ENCODE measurements at regions not wholly inside any gene's neighbourhood (a gene's known extent, or its start where the extent isn't known, plus 50 kb on each side); places are given as distances from the start of the nearest gene placed in this dataset.
A peak's percentile ranks its signal among the peaks of the same experiment; 100 is the strongest.

DNA sequence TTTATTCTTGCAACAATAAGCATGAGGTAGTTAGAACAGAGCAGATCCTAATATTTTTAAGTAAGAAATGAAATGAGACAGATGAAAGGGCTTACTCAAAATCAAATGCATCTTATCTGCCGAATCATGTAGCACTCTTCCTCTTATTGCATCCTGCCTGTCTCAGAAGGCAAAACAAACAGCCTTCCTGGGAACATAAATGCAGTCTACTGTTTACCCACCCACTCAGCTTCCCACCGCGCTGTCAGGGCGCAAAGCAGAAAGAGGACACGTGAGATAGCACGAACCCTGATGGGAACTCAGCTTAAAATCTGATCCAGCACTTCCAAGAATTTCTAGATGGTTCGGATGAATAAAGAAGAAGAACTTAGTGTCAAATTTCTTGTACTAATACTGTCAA, 114.4 kb upstream of the CDK1 start (continued):
- TF ChIP-seq, protein P1, sequence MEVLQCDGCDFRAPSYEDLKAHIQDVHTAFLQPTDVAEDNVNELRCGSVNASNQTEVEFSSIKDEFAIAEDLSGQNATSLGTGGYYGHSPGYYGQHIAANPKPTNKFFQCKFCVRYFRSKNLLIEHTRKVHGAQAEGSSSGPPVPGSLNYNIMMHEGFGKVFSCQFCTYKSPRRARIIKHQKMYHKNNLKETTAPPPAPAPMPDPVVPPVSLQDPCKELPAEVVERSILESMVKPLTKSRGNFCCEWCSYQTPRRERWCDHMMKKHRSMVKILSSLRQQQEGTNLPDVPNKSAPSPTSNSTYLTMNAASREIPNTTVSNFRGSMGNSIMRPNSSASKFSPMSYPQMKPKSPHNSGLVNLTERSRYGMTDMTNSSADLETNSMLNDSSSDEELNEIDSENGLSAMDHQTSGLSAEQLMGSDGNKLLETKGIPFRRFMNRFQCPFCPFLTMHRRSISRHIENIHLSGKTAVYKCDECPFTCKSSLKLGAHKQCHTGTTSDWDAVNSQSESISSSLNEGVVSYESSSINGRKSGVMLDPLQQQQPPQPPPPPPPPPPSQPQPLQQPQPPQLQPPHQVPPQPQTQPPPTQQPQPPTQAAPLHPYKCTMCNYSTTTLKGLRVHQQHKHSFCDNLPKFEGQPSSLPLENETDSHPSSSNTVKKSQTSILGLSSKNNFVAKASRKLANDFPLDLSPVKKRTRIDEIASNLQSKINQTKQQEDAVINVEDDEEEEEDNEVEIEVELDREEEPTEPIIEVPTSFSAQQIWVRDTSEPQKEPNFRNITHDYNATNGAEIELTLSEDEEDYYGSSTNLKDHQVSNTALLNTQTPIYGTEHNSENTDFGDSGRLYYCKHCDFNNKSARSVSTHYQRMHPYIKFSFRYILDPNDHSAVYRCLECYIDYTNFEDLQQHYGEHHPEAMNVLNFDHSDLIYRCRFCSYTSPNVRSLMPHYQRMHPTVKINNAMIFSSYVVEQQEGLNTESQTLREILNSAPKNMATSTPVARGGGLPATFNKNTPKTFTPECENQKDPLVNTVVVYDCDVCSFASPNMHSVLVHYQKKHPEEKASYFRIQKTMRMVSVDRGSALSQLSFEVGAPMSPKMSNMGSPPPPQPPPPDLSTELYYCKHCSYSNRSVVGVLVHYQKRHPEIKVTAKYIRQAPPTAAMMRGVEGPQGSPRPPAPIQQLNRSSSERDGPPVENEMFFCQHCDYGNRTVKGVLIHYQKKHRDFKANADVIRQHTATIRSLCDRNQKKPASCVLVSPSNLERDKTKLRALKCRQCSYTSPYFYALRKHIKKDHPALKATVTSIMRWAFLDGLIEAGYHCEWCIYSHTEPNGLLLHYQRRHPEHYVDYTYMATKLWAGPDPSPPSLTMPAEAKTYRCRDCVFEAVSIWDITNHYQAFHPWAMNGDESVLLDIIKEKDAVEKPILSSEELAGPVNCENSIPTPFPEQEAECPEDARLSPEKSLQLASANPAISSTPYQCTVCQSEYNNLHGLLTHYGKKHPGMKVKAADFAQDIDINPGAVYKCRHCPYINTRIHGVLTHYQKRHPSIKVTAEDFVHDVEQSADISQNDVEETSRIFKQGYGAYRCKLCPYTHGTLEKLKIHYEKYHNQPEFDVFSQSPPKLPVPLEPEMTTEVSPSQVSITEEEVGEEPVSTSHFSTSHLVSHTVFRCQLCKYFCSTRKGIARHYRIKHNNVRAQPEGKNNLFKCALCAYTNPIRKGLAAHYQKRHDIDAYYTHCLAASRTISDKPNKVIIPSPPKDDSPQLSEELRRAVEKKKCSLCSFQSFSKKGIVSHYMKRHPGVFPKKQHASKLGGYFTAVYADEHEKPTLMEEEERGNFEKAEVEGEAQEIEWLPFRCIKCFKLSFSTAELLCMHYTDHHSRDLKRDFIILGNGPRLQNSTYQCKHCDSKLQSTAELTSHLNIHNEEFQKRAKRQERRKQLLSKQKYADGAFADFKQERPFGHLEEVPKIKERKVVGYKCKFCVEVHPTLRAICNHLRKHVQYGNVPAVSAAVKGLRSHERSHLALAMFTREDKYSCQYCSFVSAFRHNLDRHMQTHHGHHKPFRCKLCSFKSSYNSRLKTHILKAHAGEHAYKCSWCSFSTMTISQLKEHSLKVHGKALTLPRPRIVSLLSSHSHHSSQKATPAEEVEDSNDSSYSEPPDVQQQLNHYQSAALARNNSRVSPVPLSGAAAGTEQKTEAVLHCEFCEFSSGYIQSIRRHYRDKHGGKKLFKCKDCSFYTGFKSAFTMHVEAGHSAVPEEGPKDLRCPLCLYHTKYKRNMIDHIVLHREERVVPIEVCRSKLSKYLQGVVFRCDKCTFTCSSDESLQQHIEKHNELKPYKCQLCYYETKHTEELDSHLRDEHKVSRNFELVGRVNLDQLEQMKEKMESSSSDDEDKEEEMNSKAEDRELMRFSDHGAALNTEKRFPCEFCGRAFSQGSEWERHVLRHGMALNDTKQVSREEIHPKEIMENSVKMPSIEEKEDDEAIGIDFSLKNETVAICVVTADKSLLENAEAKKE (CRISPR knock-in tag; IDR thresholded peaks at IDR 0.05) = no peak
- TF ChIP-seq STAT1 (IDR thresholded peaks at IDR 0.05; ENCODE audit: unreplicated experiment) = no peak
- TF ChIP-seq EZH2phosphoT487 (IDR thresholded peaks at IDR 0.05; ENCODE audit: unreplicated experiment) = no peak
- TF ChIP-seq ZNF114 (CRISPR knock-in tag; IDR thresholded peaks at IDR 0.05) = no peak
- no peak for TF ChIP-seq CREB1 (CRISPR knock-in tag; IDR thresholded peaks at IDR 0.05; ENCODE audit: low read depth)
- no peak for TF ChIP-seq JUNB (IDR thresholded peaks at IDR 0.05; ENCODE audit: unreplicated experiment)
- TF ChIP-seq, protein P2, sequence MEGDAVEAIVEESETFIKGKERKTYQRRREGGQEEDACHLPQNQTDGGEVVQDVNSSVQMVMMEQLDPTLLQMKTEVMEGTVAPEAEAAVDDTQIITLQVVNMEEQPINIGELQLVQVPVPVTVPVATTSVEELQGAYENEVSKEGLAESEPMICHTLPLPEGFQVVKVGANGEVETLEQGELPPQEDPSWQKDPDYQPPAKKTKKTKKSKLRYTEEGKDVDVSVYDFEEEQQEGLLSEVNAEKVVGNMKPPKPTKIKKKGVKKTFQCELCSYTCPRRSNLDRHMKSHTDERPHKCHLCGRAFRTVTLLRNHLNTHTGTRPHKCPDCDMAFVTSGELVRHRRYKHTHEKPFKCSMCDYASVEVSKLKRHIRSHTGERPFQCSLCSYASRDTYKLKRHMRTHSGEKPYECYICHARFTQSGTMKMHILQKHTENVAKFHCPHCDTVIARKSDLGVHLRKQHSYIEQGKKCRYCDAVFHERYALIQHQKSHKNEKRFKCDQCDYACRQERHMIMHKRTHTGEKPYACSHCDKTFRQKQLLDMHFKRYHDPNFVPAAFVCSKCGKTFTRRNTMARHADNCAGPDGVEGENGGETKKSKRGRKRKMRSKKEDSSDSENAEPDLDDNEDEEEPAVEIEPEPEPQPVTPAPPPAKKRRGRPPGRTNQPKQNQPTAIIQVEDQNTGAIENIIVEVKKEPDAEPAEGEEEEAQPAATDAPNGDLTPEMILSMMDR (conservative IDR thresholded peaks at IDR 0.05; ENCODE audit: low read depth in 2 of 2) = no peak

DNA sequence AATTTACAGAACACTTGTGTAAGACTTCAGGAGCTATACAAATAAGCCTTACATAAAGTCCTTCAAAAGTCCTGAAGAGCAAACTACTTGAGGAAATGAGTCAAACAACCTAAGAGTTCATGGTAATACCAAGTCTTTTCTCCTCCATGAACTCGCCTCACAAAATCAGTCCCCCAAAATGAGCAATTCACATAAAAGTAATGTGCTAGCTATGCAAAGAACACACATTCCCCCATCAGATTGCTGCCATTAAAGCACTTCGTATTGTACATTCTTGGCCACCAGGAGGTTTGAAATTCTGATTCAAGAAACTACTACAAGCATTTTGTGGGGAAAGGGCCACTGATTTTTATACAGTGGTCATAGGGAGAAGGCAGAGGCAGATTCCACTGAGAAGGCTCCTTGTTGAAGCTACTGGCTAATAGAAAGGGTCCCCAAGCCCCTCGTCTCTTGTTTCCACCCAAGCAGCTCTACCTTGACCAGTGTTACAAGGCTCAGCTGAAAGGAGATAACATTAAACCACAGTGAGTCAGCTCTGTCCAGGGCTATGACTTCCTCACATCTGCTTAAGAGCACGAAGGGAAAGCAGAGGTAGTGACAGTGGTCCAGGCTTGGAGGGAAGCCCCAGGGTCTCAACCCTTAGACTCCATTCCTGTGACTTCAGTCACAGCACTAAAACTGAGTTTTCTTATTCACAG, 115.2 kb upstream of the CDK1 start:
- Histone ChIP-seq H3K4me2 (no peak overlapping the region), H3K4me3 (no peak overlapping the region), H3K27ac (ENCODE audit: low read depth) (peak overlapping the region; percentile 30; the same call in 1 of the 2 replicates), H4K20me1 (replicated peaks; ENCODE audit: insufficient read depth) (no peaks in the 10 kb centered on the region), H3K9me2 (ENCODE audit: insufficient read depth) (no peaks in the 10 kb centered on the region), H3K79me2 (replicated peaks; ENCODE audit: insufficient read depth) (no peaks in the 10 kb centered on the region), H3K36me3 (ENCODE audit: insufficient read depth) (no peaks in the 10 kb centered on the region), H3F3A (replicated peaks; ENCODE audit: low read depth) (no peaks in the 10 kb centered on the region), H3K27me3 (ENCODE audit: insufficient read depth) (no peaks in the 10 kb centered on the region), H3K4me1 (ENCODE audit: insufficient read depth) (peaks cover 41% of the 10 kb centered on the region), H2AFZ (no peak overlapping the region)
- Mint-ChIP-seq H3K4me3 (no peak overlapping the region), H3K27me3 (ENCODE audit: insufficient read depth, low read depth, poor library complexity) (no peaks in the 10 kb centered on the region), H3K9me3 (no peaks in the 10 kb centered on the region), H3K4me1 (peaks cover 38% of the 10 kb centered on the region), H3K27ac (no peak overlapping the region), H3K36me3 (ENCODE audit: low read depth) (no peaks in the 10 kb centered on the region)
- peak; percentile 54 for ATAC-seq
- TF ChIP-seq, protein P2 (conservative IDR thresholded peaks at IDR 0.05; ENCODE audit: low read depth in 2 of 2) = 0 out of 4 replicates have a peak, but pooled peaks of 1 of the 2 experiments have one; percentile 13
- TF ChIP-seq ZNF114 (CRISPR knock-in tag; IDR thresholded peaks at IDR 0.05) = no peak
- no peak for DNase-seq (ENCODE audit: low spot score)

All from GM23338 (cell line).